Esophagus squamous epithelium (tissue), 5 donors: ENCODE measurements at regions not wholly inside any gene's neighbourhood (a gene's known extent, or its start where the extent isn't known, plus 50 kb on each side); places are given as distances from the start of the nearest gene placed in this dataset.

Source experiments
- DNase-seq: peaks from one replicate; lab custom pipeline; 2025; lab: John Stamatoyannopoulos, UW
- H3K27ac ChIP-seq, 4 donors: fragments of 200-600 bp; sonication (generic); one replicate each; pipeline ENCODE4 v1.5.1; 2016 to 2019; ENCODE audit warnings: mild to moderate bottlenecking in 1 of 4
- H3K27me3 ChIP-seq, 4 donors: fragments of 200-600 bp; sonication (generic); 1 replicate in 3 of 4; 2 replicates in 1 of 4; pipeline versions ENCODE4 v1.5.1 to v1.6.0; 2017 to 2021; ENCODE audit warnings: antibody characterized with exemption in 1 of 4
- H3K36me3 ChIP-seq, 3 donors: fragments of 200-600 bp; sonication (generic); one replicate each; pipeline ENCODE4 v1.5.1; 2016 to 2019
- H3K4me1 ChIP-seq, 3 donors: fragments of 200-600 bp; sonication (generic); one replicate each; pipeline ENCODE4 v1.5.1; 2017 to 2019
- H3K4me3 ChIP-seq, 4 donors: fragments of 200-600 bp; sonication (generic); 1 replicate in 3 of 4; 2 replicates in 1 of 4; pipeline ENCODE4 v1.5.1; 2016 to 2019; ENCODE audit warnings: mild to moderate bottlenecking in 2 of 4, moderate library complexity in 1 of 4
- H3K9me3 ChIP-seq, 3 donors: fragments of 200-600 bp; sonication (generic); one replicate each; pipeline ENCODE4 v1.5.1; 2016 to 2019
- CTCF ChIP-seq, 6 experiments: fragments of 450-650 bp in 4 of 6; fragments of 200-600 bp in 2 of 6; sonication (generic) in 2 of 6; IDR thresholded peaks; one replicate each; pipeline ENCODE4 v1.5.1; 2016 to 2019; ENCODE audit warnings: antibody characterized with exemption in 6 of 6, mild to moderate bottlenecking in 4 of 6, moderate library complexity in 4 of 6
- POLR2A ChIP-seq, 4 donors: fragments of 450-650 bp; IDR thresholded peaks; one replicate each; pipeline ENCODE4 v1.6.1; 2017; ENCODE audit warnings: antibody characterized with exemption in 4 of 4, mild to moderate bottlenecking in 4 of 4, moderate library complexity in 3 of 4
- WGBS, 2 donors: methylation state at CpG; one replicate each; pipeline ENCODE4 v1.1.5; 2018; 5-methylcytosine and 5-hydroxymethylcytosine counted together
- intact Hi-C: fragments of 100-400 bp; cut with DNase I; formaldehyde crosslinking; loops from one replicate; pipeline ENCODE4 v1.15.0; 2022
- donor health status: DM: yes; HTN: yes; CAD: no.

GRCh38 chr4:42710329-42710728 lies 53.4 kb upstream of the ATP8A1 start:
- no peaks in the 10 kb centered on the region for H3K9me3 ChIP-seq
- TF ChIP-seq POLR2A (IDR thresholded peaks at IDR 0.05) (no peak), CTCF (IDR thresholded peaks at IDR 0.05) (no peak)
- no peak for DNase-seq
- intact Hi-C loops: no loop called here
- H3K4me1 ChIP-seq: peaks cover 0 to 10% (median 0%) of the 10 kb centered on the region in 3 donors
- H3K27ac ChIP-seq: no peak overlapping the region
- peaks cover 0 to 19% (median 0%) of the 10 kb centered on the region in 4 donors for H3K27me3 ChIP-seq
- H3K36me3 ChIP-seq: no peaks in the 10 kb centered on the region
- H3K4me3 ChIP-seq: no peak overlapping the region
- WGBS, 2 donors: 25 to 36% methylated on average over 5 of the region's 5 CpGs

GRCh38 chr4:42709392-42710065 lies 52.6 kb upstream of the ATP8A1 start:
- 41 to 47% methylated on average over 4 to 5 of the region's 5 CpGs for WGBS, 2 donors
- no peaks in the 10 kb centered on the region for H3K9me3 ChIP-seq
- DNase-seq: no peak
- H3K36me3 ChIP-seq: no peaks in the 10 kb centered on the region
- intact Hi-C loops: no loop called here
- no peak for TF ChIP-seq POLR2A (IDR thresholded peaks at IDR 0.05)
- TF ChIP-seq CTCF (IDR thresholded peaks at IDR 0.05): no peak
- H3K4me1 ChIP-seq: peaks cover 0 to 10% (median 0%) of the 10 kb centered on the region in 3 donors
- no peak overlapping the region for H3K27ac ChIP-seq
- peaks cover 0 to 19% (median 0%) of the 10 kb centered on the region in 4 donors for H3K27me3 ChIP-seq
- no peak overlapping the region for H3K4me3 ChIP-seq

- peaks cover 0 to 23% (median 0%) of the 10 kb centered on the region in 4 donors for H3K27me3 ChIP-seq
- peaks cover 0 to 10% (median 0%) of the 10 kb centered on the region in 3 donors for H3K4me1 ChIP-seq
- no peak overlapping the region for H3K4me3 ChIP-seq
- no peaks in the 10 kb centered on the region for H3K36me3 ChIP-seq
- no peak overlapping the region for H3K27ac ChIP-seq
- H3K9me3 ChIP-seq: no peaks in the 10 kb centered on the region
- TF ChIP-seq CTCF (IDR thresholded peaks at IDR 0.05) (no peak), POLR2A (IDR thresholded peaks at IDR 0.05) (no peak)
- 88 to 92% methylated on average over 1 of the region's 1 CpG for WGBS, 2 donors
- intact Hi-C loops: no loop called here
- DNase-seq: no peak
Observed at GRCh38 chr4:42708625-42709024, 51.7 kb upstream of the ATP8A1 start.
